ENCODE measurements at regions not wholly inside any gene's neighbourhood (a gene's known extent, or its start where the extent isn't known, plus 50 kb on each side); places are given as distances from the start of the nearest gene placed in this dataset.

DNA sequence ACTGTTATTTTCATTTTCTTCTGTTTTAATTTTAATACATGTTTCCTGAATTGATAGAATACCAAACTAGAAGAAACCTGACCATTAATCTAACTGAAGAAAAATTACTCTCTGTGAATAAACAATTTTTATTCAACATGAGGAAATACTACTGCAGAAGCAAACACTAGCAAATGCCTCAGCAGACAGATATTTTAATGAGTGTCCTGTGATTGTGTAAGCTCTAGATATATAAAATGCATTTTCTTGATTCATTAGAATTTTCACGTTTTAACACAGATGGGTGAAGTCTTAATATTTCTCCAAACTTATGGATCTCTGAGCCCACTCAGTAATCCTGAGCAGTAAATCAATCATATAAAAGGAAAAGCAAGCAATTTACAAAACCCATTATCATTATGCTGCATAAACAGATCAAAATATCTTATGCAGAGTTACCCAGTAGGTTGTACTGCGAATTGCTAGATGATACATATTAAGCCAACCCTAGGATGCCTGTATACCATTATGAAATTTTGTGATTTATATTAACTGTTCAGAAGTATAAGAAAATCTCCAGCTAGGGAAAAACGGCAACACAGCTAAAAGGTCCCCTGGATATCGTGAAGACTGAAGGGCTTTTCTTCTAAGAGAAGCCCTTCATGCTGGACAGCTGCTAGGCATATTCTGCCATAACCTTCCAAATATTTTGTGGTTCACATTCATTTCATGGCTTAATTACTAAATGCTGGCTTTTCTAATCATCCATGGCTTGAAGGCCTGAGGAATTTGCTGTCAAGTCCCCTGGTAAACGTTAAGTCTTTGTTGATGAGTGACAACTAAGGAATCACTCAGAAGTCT is 157.7 kb upstream of the TGFBR2 start:
- TF ChIP-seq, protein P1, sequence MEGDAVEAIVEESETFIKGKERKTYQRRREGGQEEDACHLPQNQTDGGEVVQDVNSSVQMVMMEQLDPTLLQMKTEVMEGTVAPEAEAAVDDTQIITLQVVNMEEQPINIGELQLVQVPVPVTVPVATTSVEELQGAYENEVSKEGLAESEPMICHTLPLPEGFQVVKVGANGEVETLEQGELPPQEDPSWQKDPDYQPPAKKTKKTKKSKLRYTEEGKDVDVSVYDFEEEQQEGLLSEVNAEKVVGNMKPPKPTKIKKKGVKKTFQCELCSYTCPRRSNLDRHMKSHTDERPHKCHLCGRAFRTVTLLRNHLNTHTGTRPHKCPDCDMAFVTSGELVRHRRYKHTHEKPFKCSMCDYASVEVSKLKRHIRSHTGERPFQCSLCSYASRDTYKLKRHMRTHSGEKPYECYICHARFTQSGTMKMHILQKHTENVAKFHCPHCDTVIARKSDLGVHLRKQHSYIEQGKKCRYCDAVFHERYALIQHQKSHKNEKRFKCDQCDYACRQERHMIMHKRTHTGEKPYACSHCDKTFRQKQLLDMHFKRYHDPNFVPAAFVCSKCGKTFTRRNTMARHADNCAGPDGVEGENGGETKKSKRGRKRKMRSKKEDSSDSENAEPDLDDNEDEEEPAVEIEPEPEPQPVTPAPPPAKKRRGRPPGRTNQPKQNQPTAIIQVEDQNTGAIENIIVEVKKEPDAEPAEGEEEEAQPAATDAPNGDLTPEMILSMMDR (IDR thresholded peaks at IDR 0.05): no peak
- TF ChIP-seq POLR2A (IDR thresholded peaks at IDR 0.05): no peak
